Heart left ventricle (tissue), 13 donors: ENCODE measurements at regions not wholly inside any gene's neighbourhood (a gene's known extent, or its start where the extent isn't known, plus 50 kb on each side); places are given as distances from the start of the nearest gene placed in this dataset.

Source experiments
- CTCF ChIP-seq, 12 donors: fragments of 200-600 bp; sonication (generic) in 4 of 12; IDR thresholded peaks; one replicate each; pipeline versions ENCODE4 v1.5.0 to v1.8.0; 2018 to 2022; ENCODE audit warnings: antibody characterized with exemption in 12 of 12, mild to moderate bottlenecking in 5 of 12
- POLR2A ChIP-seq, 2 donors: fragments of 450-650 bp; IDR thresholded peaks; one replicate each; pipeline ENCODE4 v1.6.1; 2017; ENCODE audit warnings: antibody characterized with exemption in 2 of 2, mild to moderate bottlenecking in 2 of 2, moderate library complexity in 2 of 2
- donor health status: ischemic (EF 13 %, LVEDD 7.1; RV severe dilation, severe dysfunction).
- donor health status: DM: no; HTN: yes; CAD: no.
- donor health status: DM: no; HTN: no; CAD: no.
- donor health status: ischemic (EF 25% LVEDD 6.9; RV normal size, moderate dysfunction).
- donor health status: ischemic (EF 25% LVEDD 5.7; RV mildly dilated, moderate dysfunction).
- donor health status: ischemic (EF 35%, LVEDD 5.7; RV mildly dilated, moderate dysfunction).
- donor health status: nonischemic (EF 11% LVEDD 7.7; RV severe dilation, severe dysfunction).
- donor health status: DM: yes; HTN: yes; CAD: no.
- donor health status: PGD.
- donor health status: ischemic (EF 29% LVEDD 5.4; RV normal size, mild dysfunction).
- donor health status: nonischemic (EF 23%, LVEDD 6.1; RV moderate dilation, normal function).

- TF ChIP-seq CTCF (IDR thresholded peaks at IDR 0.05) = no peak
- no peak for TF ChIP-seq POLR2A (IDR thresholded peaks at IDR 0.05)
These were observed 375.1 kb downstream of the KLF5 start for GRCh38 chr13:73433890-73434289.
